NB4 (cell line): ENCODE measurements at regions not wholly inside any gene's neighbourhood (a gene's known extent, or its start where the extent isn't known, plus 50 kb on each side); places are given as distances from the start of the nearest gene placed in this dataset.

Experiments
- POLR2A ChIP-seq: IDR thresholded peaks from 2 replicates; pipeline ENCODE4 v1.6.1; 2011; ENCODE audit warnings: mild to moderate bottlenecking; ENCODE audit not compliant: insufficient read length; ENCODE audit errors: extremely low read depth
- TF ChIP-seq, protein P1 (sequence below): IDR thresholded peaks from 2 replicates; pipeline ENCODE4 v1.6.1; 2011; ENCODE audit warnings: low read depth, low read length
- TF ChIP-seq, protein P2 (sequence below): IDR thresholded peaks from one replicate; pipeline ENCODE4 v1.5.1; 2012; ENCODE audit warnings: low read depth, low read length

DNA sequence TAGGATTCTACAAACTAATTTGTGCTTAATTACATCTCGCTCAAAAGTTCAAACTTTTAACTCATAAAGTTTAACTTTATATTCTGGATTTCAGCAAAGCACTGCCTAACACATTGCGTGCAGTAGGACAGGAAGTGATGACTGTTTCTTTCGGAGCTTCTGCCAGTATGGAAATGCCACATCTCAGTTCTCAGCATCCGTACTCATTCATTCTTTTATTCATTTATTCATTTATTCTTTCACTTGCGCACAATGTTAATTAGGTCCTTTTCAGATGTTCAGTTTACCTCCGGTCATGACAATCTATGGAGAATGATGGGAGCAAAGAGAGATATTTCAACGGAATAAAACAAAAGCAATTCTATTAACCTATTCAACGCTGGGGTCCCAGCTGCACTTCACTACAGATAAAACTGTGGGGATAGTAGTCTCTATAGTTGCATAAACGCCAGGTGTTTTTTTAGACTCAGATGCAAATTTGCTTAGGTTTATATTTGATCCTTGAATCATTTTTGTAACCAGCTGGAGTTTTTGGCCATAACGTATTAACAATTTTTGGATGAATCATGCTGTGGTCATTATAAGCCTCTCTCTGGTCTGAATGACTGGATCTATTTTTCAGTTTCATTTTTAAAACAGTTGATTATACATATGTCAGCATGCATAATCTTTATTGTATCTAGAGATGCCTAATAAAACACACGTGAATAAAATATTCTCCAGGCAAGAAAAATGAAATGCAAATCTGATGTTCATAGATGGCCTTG lies 143.9 kb downstream of the KCNJ2 start:
- TF ChIP-seq, protein P1, sequence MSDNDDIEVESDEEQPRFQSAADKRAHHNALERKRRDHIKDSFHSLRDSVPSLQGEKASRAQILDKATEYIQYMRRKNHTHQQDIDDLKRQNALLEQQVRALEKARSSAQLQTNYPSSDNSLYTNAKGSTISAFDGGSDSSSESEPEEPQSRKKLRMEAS, result no peak
- TF ChIP-seq, protein P2, sequence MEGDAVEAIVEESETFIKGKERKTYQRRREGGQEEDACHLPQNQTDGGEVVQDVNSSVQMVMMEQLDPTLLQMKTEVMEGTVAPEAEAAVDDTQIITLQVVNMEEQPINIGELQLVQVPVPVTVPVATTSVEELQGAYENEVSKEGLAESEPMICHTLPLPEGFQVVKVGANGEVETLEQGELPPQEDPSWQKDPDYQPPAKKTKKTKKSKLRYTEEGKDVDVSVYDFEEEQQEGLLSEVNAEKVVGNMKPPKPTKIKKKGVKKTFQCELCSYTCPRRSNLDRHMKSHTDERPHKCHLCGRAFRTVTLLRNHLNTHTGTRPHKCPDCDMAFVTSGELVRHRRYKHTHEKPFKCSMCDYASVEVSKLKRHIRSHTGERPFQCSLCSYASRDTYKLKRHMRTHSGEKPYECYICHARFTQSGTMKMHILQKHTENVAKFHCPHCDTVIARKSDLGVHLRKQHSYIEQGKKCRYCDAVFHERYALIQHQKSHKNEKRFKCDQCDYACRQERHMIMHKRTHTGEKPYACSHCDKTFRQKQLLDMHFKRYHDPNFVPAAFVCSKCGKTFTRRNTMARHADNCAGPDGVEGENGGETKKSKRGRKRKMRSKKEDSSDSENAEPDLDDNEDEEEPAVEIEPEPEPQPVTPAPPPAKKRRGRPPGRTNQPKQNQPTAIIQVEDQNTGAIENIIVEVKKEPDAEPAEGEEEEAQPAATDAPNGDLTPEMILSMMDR, result no peak
- TF ChIP-seq POLR2A, result no peak
